GM23338 (cell line): ENCODE measurements at regions not wholly inside any gene's neighbourhood (a gene's known extent, or its start where the extent isn't known, plus 50 kb on each side); places are given as distances from the start of the nearest gene placed in this dataset.

ENCODE experiments used
- ATAC-seq: fragments of 200-7000 bp; cut with Tn5 transposase; 3 replicates; pipeline ENCODE4 v1.9.1; 2020
- DNase-seq: peaks from one replicate; pipeline ENCODE4 v3.0.0-alpha.2; 2015; ENCODE audit warnings: low spot score
- H2AFZ ChIP-seq: fragments of 200-600 bp; sonication (generic); 2 replicates; pipeline ENCODE4 v1.8.0; 2016; ENCODE audit warnings: antibody characterized with exemption, mild to moderate bottlenecking, moderate library complexity
- H3F3A ChIP-seq: fragments of 200-600 bp; sonication (generic); replicated peaks from 2 replicates; pipeline ENCODE4 v1.8.0; 2017; ENCODE audit warnings: antibody characterized with exemption, mixed run types, low read depth
- H3K27ac ChIP-seq: fragments of 200-600 bp; sonication (generic); 2 replicates; pipeline ENCODE4 v1.6.1; 2016; ENCODE audit warnings: low read depth
- H3K27me3 ChIP-seq: fragments of 200-600 bp; sonication (generic); 2 replicates; pipeline ENCODE4 v1.8.0; 2016; ENCODE audit warnings: mild to moderate bottlenecking, mixed run types, moderate library complexity; ENCODE audit not compliant: insufficient read depth
- H3K36me3 ChIP-seq: fragments of 200-600 bp; sonication (generic); 2 replicates; pipeline ENCODE4 v1.8.0; 2016; ENCODE audit warnings: mild to moderate bottlenecking; ENCODE audit not compliant: insufficient read depth
- H3K4me1 ChIP-seq: fragments of 200-600 bp; sonication (generic); 2 replicates; pipeline ENCODE4 v1.8.0; 2016; ENCODE audit warnings: mild to moderate bottlenecking, moderate library complexity; ENCODE audit not compliant: insufficient read depth
- H3K4me2 ChIP-seq: fragments of 200-600 bp; sonication (generic); 2 replicates; pipeline ENCODE4 v1.7.1; 2017; ENCODE audit warnings: mixed run types
- H3K4me3 ChIP-seq: fragments of 200-600 bp; sonication (generic); 2 replicates; pipeline ENCODE4 v1.6.1; 2016; ENCODE audit warnings: mixed run types
- H3K79me2 ChIP-seq: fragments of 200-600 bp; sonication (generic); replicated peaks from 2 replicates; pipeline ENCODE4 v1.8.0; 2017; ENCODE audit warnings: mild to moderate bottlenecking; ENCODE audit not compliant: insufficient read depth
- H3K9me2 ChIP-seq: fragments of 200-600 bp; sonication (generic); 2 replicates; pipeline ENCODE4 v1.8.0; 2017; ENCODE audit not compliant: insufficient read depth
- H4K20me1 ChIP-seq: fragments of 200-600 bp; sonication (generic); replicated peaks from 2 replicates; pipeline ENCODE4 v1.8.0; 2017; ENCODE audit warnings: mild to moderate bottlenecking; ENCODE audit not compliant: insufficient read depth
- H3K27ac Mint-ChIP-seq: 2 replicates; pipeline ENCODE4 v1.8.0; 2020; ENCODE audit warnings: inconsistent platforms, mild to moderate bottlenecking, moderate library complexity, mixed read lengths
- H3K27me3 Mint-ChIP-seq: 3 replicates; pipeline ENCODE4 v1.8.0; 2022; ENCODE audit warnings: low read depth, mild to moderate bottlenecking, moderate library complexity, mixed read lengths, inconsistent platforms; ENCODE audit not compliant: insufficient read depth, poor library complexity
- H3K36me3 Mint-ChIP-seq: 3 replicates; pipeline ENCODE4 v1.8.0; 2021; ENCODE audit warnings: low read depth, mild to moderate bottlenecking, inconsistent platforms, moderate library complexity, mixed read lengths
- H3K4me1 Mint-ChIP-seq: 3 replicates; pipeline ENCODE4 v1.8.0; 2020; ENCODE audit warnings: mild to moderate bottlenecking, inconsistent platforms, mixed read lengths
- H3K4me3 Mint-ChIP-seq: 3 replicates; pipeline ENCODE4 v1.8.0; 2021; ENCODE audit warnings: moderate library complexity, mild to moderate bottlenecking, inconsistent platforms, mixed read lengths
- H3K9me3 Mint-ChIP-seq: 3 replicates; pipeline ENCODE4 v1.8.0; 2020; ENCODE audit warnings: moderate library complexity, mild to moderate bottlenecking, inconsistent platforms, mixed read lengths
- CREB1 ChIP-seq: fragments of 250-450 bp; sonication (Bioruptor Pico); IDR thresholded peaks from 2 replicates; pipeline ENCODE4 v1.5.0; 2020; ENCODE audit warnings: low read depth, mild to moderate bottlenecking, moderate library complexity
- CTCF ChIP-seq, 2 experiments: fragments of 200-600 bp in 1 of 2; sonication (generic) in 1 of 2; conservative IDR thresholded peaks; 2 replicates each; pipeline versions ENCODE4 v1.5.1 to v1.6.1; 2016 to 2017; ENCODE audit warnings: antibody characterized with exemption in 2 of 2, low read depth in 2 of 2, mild to moderate bottlenecking in 2 of 2, moderate library complexity in 1 of 2
- ETS1 ChIP-seq: IDR thresholded peaks from 2 replicates; pipeline ENCODE4 v1.6.1; 2016; ENCODE audit warnings: antibody characterized with exemption
- EZH2 ChIP-seq: fragments of 200-600 bp; sonication (generic); IDR thresholded peaks from one replicate; pipeline ENCODE4 v1.8.0; 2017; ENCODE audit warnings: antibody characterized with exemption, mild to moderate bottlenecking, low read depth; ENCODE audit not compliant: unreplicated experiment
- EZH2phosphoT487 ChIP-seq: fragments of 200-600 bp; sonication (generic); IDR thresholded peaks from one replicate; pipeline ENCODE4 v1.8.1; 2018; ENCODE audit warnings: antibody characterized with exemption; ENCODE audit not compliant: unreplicated experiment
- NANOG ChIP-seq: IDR thresholded peaks from 2 replicates; pipeline ENCODE4 v1.6.1; 2016; ENCODE audit warnings: antibody characterized with exemption, borderline replicate concordance
- POLR2AphosphoS5 ChIP-seq: IDR thresholded peaks from 2 replicates; pipeline ENCODE4 v1.6.1; 2016; ENCODE audit warnings: antibody characterized with exemption, low read depth
- REST ChIP-seq: IDR thresholded peaks from one replicate; pipeline ENCODE4 v1.6.1; 2018; ENCODE audit warnings: antibody characterized with exemption; ENCODE audit not compliant: unreplicated experiment
- ZNF114 ChIP-seq: fragments of 250-450 bp; sonication (Bioruptor Pico); IDR thresholded peaks from 2 replicates; pipeline ENCODE4 v1.5.0; 2020; ENCODE audit warnings: mild to moderate bottlenecking, moderate library complexity
- ZNF331 ChIP-seq: fragments of 250-450 bp; sonication (Bioruptor Pico); IDR thresholded peaks from 2 replicates; pipeline ENCODE4 v1.5.0; 2020; ENCODE audit warnings: low read depth, mild to moderate bottlenecking, moderate library complexity
- ZNF462 ChIP-seq: fragments of 250-450 bp; sonication (Bioruptor Pico); IDR thresholded peaks from 2 replicates; pipeline ENCODE4 v1.5.0; 2020; ENCODE audit warnings: mild to moderate bottlenecking, moderate library complexity

- no peak for ATAC-seq
- H3K79me2 ChIP-seq: no peaks in the 10 kb centered on the region
- peaks cover 35% of the 10 kb centered on the region for H3K4me1 ChIP-seq
- no peaks in the 10 kb centered on the region for H3K36me3 ChIP-seq
- H3K36me3 Mint-ChIP-seq: no peaks in the 10 kb centered on the region
- no peak overlapping the region for H3K27ac Mint-ChIP-seq
- H3K4me3 Mint-ChIP-seq: no peak overlapping the region
- peaks cover 49% of the 10 kb centered on the region for H3K4me1 Mint-ChIP-seq
- H3K27me3 Mint-ChIP-seq: peaks cover 20% of the 10 kb centered on the region
- no peaks in the 10 kb centered on the region for H4K20me1 ChIP-seq
- DNase-seq: no peak
- H2AFZ ChIP-seq: no peak overlapping the region
- H3K9me3 Mint-ChIP-seq: peaks cover 2% of the 10 kb centered on the region; the same call in 1 of the 3 replicates
- TF ChIP-seq CREB1 (CRISPR knock-in tag) (no peak), POLR2AphosphoS5 (no peak), EZH2 (no peak), ZNF114 (CRISPR knock-in tag) (no peak), CTCF (conservative IDR thresholded peaks at IDR 0.05; ENCODE audit: low read depth in 2 of 2) (no peak), ZNF462 (CRISPR knock-in tag) (no peak), REST (no peak), ZNF331 (no peak), EZH2phosphoT487 (no peak), ETS1 (no peak), NANOG (no peak)
- no peak overlapping the region for H3K27ac ChIP-seq
- no peaks in the 10 kb centered on the region for H3F3A ChIP-seq
- H3K4me2 ChIP-seq: no peak overlapping the region
- no peaks in the 10 kb centered on the region for H3K27me3 ChIP-seq
- no peak overlapping the region for H3K4me3 ChIP-seq
- H3K9me2 ChIP-seq: 0 out of 2 replicates have a peak, but pooled peaks cover 5% of the 10 kb centered on the region
Measured at GRCh38 chr3:40617084-40617483, 92.3 kb downstream of the ZNF621 start.
